ENCODE measurements at regions not wholly inside any gene's neighbourhood (a gene's known extent, or its start where the extent isn't known, plus 50 kb on each side); places are given as distances from the start of the nearest gene placed in this dataset.

DNA sequence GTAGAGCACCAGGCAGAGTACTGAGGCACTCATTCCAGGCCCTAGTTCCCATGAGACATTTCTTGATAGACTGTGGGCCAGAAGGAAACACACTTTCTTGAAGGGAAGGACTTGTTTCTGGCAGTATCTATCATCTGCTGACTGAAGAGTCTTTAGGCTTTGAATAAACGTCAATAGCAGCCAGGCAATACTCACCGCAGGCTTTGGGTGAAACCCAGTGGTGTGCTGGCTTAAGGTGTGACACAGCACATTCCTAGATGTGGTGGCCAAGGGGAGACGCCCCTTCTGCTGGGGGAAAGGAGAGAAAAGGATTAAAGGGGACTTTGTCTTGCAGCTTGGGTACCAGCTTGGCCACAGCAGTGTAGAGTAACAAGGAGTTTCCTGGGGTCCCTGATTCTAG, 1039.6 kb downstream of the HACE1 start:
- CTCF ChIA-PET = no interaction called here

GRCh38 chr6:103819509-103819908, 1040.2 kb downstream of the HACE1 start:
- DNase-seq (ENCODE audit: low spot score) (no peak), ATAC-seq (no peak)
- POLR2A ChIA-PET = no interaction called here
- no peaks in the 10 kb centered on the region for H3K4me1 Mint-ChIP-seq
- H3K27ac Mint-ChIP-seq = no peak overlapping the region
- TF ChIP-seq E2F4 (CRISPR knock-in tag; IDR thresholded peaks at IDR 0.05; ENCODE audit: borderline replicate concordance, low read depth) (no peak), USF1 (CRISPR knock-in tag; IDR thresholded peaks at IDR 0.05) (no peak), ZNF232 (CRISPR knock-in tag; IDR thresholded peaks at IDR 0.05) (no peak), ZNF219 (CRISPR knock-in tag; IDR thresholded peaks at IDR 0.05; ENCODE audit: borderline replicate concordance) (no peak), TP53 (CRISPR knock-in tag; IDR thresholded peaks at IDR 0.05) (no peak), ESRRA (CRISPR knock-in tag; IDR thresholded peaks at IDR 0.05; ENCODE audit: borderline replicate concordance) (no peak), NR2C2 (CRISPR knock-in tag; IDR thresholded peaks at IDR 0.05) (no peak)
- TF ChIP-seq, protein P1, sequence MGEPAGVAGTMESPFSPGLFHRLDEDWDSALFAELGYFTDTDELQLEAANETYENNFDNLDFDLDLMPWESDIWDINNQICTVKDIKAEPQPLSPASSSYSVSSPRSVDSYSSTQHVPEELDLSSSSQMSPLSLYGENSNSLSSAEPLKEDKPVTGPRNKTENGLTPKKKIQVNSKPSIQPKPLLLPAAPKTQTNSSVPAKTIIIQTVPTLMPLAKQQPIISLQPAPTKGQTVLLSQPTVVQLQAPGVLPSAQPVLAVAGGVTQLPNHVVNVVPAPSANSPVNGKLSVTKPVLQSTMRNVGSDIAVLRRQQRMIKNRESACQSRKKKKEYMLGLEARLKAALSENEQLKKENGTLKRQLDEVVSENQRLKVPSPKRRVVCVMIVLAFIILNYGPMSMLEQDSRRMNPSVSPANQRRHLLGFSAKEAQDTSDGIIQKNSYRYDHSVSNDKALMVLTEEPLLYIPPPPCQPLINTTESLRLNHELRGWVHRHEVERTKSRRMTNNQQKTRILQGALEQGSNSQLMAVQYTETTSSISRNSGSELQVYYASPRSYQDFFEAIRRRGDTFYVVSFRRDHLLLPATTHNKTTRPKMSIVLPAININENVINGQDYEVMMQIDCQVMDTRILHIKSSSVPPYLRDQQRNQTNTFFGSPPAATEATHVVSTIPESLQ (CRISPR knock-in tag; IDR thresholded peaks at IDR 0.05) = no peak
- H3K27me3 Mint-ChIP-seq (ENCODE audit: low read depth) = no peaks in the 10 kb centered on the region
- no peak overlapping the region for H3K4me3 Mint-ChIP-seq
- CTCF ChIA-PET = no interaction called here
- no peaks in the 10 kb centered on the region for H3K36me3 Mint-ChIP-seq
- H3K9me3 Mint-ChIP-seq = peaks cover 12% of the 10 kb centered on the region

More for the DNA sequence above, 1039.6 kb downstream of the HACE1 start:
- Mint-ChIP-seq H3K9me3 (peaks cover 12% of the 10 kb centered on the region), H3K36me3 (no peaks in the 10 kb centered on the region), H3K27ac (no peak overlapping the region), H3K4me3 (no peak overlapping the region), H3K27me3 (ENCODE audit: low read depth) (no peaks in the 10 kb centered on the region), H3K4me1 (no peaks in the 10 kb centered on the region)
- ATAC-seq = peak; percentile 43
- POLR2A ChIA-PET = no interaction called here
- no peak for TF ChIP-seq USF1 (CRISPR knock-in tag; IDR thresholded peaks at IDR 0.05)
- DNase-seq (ENCODE audit: low spot score) = no peak

GRCh38 chr6:103812970-103813369, 1046.7 kb downstream of the HACE1 start:
- Mint-ChIP-seq H3K4me3 (no peak overlapping the region), H3K36me3 (no peaks in the 10 kb centered on the region), H3K4me1 (no peaks in the 10 kb centered on the region), H3K27me3 (ENCODE audit: low read depth) (no peaks in the 10 kb centered on the region), H3K27ac (no peak overlapping the region), H3K9me3 (no peaks in the 10 kb centered on the region)
- CTCF ChIA-PET = no interaction called here
- ATAC-seq = no peak
- DNase-seq (ENCODE audit: low spot score) = no peak
- POLR2A ChIA-PET = no interaction called here
- TF ChIP-seq, protein P2, sequence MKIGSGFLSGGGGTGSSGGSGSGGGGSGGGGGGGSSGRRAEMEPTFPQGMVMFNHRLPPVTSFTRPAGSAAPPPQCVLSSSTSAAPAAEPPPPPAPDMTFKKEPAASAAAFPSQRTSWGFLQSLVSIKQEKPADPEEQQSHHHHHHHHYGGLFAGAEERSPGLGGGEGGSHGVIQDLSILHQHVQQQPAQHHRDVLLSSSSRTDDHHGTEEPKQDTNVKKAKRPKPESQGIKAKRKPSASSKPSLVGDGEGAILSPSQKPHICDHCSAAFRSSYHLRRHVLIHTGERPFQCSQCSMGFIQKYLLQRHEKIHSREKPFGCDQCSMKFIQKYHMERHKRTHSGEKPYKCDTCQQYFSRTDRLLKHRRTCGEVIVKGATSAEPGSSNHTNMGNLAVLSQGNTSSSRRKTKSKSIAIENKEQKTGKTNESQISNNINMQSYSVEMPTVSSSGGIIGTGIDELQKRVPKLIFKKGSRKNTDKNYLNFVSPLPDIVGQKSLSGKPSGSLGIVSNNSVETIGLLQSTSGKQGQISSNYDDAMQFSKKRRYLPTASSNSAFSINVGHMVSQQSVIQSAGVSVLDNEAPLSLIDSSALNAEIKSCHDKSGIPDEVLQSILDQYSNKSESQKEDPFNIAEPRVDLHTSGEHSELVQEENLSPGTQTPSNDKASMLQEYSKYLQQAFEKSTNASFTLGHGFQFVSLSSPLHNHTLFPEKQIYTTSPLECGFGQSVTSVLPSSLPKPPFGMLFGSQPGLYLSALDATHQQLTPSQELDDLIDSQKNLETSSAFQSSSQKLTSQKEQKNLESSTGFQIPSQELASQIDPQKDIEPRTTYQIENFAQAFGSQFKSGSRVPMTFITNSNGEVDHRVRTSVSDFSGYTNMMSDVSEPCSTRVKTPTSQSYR (CRISPR knock-in tag; IDR thresholded peaks at IDR 0.05) = no peak
- TF ChIP-seq TCF7 (CRISPR knock-in tag; IDR thresholded peaks at IDR 0.05; ENCODE audit: low read depth) (no peak), ZNF232 (CRISPR knock-in tag; IDR thresholded peaks at IDR 0.05) (no peak), ETV6 (CRISPR knock-in tag; IDR thresholded peaks at IDR 0.05) (no peak), ZNF425 (CRISPR knock-in tag; conservative IDR thresholded peaks at IDR 0.05) (no peak), CREM (CRISPR knock-in tag; IDR thresholded peaks at IDR 0.05) (no peak), ZNF138 (CRISPR knock-in tag; conservative IDR thresholded peaks at IDR 0.05) (no peak), FOXK1 (CRISPR knock-in tag; IDR thresholded peaks at IDR 0.05) (no peak), ZNF121 (CRISPR knock-in tag; IDR thresholded peaks at IDR 0.05) (no peak), MYBL2 (CRISPR knock-in tag; IDR thresholded peaks at IDR 0.05) (no peak)
- TF ChIP-seq, protein P3, sequence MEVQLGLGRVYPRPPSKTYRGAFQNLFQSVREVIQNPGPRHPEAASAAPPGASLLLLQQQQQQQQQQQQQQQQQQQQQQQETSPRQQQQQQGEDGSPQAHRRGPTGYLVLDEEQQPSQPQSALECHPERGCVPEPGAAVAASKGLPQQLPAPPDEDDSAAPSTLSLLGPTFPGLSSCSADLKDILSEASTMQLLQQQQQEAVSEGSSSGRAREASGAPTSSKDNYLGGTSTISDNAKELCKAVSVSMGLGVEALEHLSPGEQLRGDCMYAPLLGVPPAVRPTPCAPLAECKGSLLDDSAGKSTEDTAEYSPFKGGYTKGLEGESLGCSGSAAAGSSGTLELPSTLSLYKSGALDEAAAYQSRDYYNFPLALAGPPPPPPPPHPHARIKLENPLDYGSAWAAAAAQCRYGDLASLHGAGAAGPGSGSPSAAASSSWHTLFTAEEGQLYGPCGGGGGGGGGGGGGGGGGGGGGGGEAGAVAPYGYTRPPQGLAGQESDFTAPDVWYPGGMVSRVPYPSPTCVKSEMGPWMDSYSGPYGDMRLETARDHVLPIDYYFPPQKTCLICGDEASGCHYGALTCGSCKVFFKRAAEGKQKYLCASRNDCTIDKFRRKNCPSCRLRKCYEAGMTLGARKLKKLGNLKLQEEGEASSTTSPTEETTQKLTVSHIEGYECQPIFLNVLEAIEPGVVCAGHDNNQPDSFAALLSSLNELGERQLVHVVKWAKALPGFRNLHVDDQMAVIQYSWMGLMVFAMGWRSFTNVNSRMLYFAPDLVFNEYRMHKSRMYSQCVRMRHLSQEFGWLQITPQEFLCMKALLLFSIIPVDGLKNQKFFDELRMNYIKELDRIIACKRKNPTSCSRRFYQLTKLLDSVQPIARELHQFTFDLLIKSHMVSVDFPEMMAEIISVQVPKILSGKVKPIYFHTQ (CRISPR knock-in tag; IDR thresholded peaks at IDR 0.05) = no peak

All from WTC11 (cell line).